Neural cell (in vitro differentiated cells): ENCODE measurements at regions not wholly inside any gene's neighbourhood (a gene's known extent, or its start where the extent isn't known, plus 50 kb on each side); places are given as distances from the start of the nearest gene placed in this dataset.

Experiments
- H2AFZ ChIP-seq: fragments of 200-600, 300-800 bp; sonication (generic), shearing (Covaris generic); 2 replicates; pipeline ENCODE4 v1.6.0; 2014; ENCODE audit warnings: low read depth, mild to moderate bottlenecking, antibody characterized with exemption, low read length, moderate library complexity
- H3F3A ChIP-seq: fragments of 200-600 bp; shearing (Covaris generic); 2 replicates; pipeline ENCODE4 v1.6.1; 2016; ENCODE audit warnings: mild to moderate bottlenecking, moderate library complexity, mixed read lengths, antibody characterized with exemption, low read length; ENCODE audit not compliant: insufficient read depth, poor library complexity, severe bottlenecking
- H3K27ac ChIP-seq: fragments of 200-600, 300-800 bp; sonication (generic), shearing (Covaris generic); 2 replicates; pipeline ENCODE4 v1.5.1; 2014; ENCODE audit warnings: mild to moderate bottlenecking, low read length, moderate library complexity
- H3K27me3 ChIP-seq: fragments of 300-800, 200-600 bp; sonication (generic), shearing (Covaris generic); 2 replicates; pipeline ENCODE4 v1.6.0; 2014; ENCODE audit warnings: mild to moderate bottlenecking, low read depth, low read length, moderate library complexity; ENCODE audit not compliant: insufficient read depth
- H3K36me3 ChIP-seq: fragments of 300-800, 200-600 bp; sonication (generic), shearing (Covaris generic); 2 replicates; pipeline ENCODE4 v1.5.1; 2014; ENCODE audit warnings: mild to moderate bottlenecking, antibody characterized with exemption, low read length, moderate library complexity; ENCODE audit not compliant: insufficient read depth
- H3K4me2 ChIP-seq: fragments of 300-800, 200-600 bp; sonication (generic), shearing (Covaris generic); 2 replicates; pipeline ENCODE4 v1.6.0; 2014; ENCODE audit warnings: mild to moderate bottlenecking, low read length
- H3K4me3 ChIP-seq: fragments of 300-800, 200-600 bp; sonication (generic), shearing (Covaris generic); 2 replicates; pipeline ENCODE4 v1.5.1; 2014; ENCODE audit warnings: mild to moderate bottlenecking, low read length, moderate library complexity
- H3K79me2 ChIP-seq: fragments of 200-600 bp; shearing (Covaris generic); replicated peaks from 2 replicates; pipeline ENCODE4 v1.6.0; 2014; ENCODE audit warnings: mild to moderate bottlenecking, low read length, moderate library complexity; ENCODE audit not compliant: insufficient read depth
- H3K9ac ChIP-seq: fragments of 300-800, 200-600 bp; sonication (generic), shearing (Covaris generic); 2 replicates; pipeline ENCODE4 v1.6.1; 2016; ENCODE audit warnings: mild to moderate bottlenecking, low read length, mixed read lengths
- H3K9me2 ChIP-seq: fragments of 200-600 bp; shearing (Covaris generic); 2 replicates; pipeline ENCODE4 v1.6.1; 2016; ENCODE audit warnings: mild to moderate bottlenecking, low read length, mixed read lengths; ENCODE audit not compliant: insufficient read depth
- H3K9me3 ChIP-seq: fragments of 200-600, 300-800 bp; sonication (generic), shearing (Covaris generic); 2 replicates; pipeline ENCODE4 v1.6.1; 2016; ENCODE audit warnings: mild to moderate bottlenecking, mixed run types, low read length, moderate library complexity, mixed read lengths
- H4K20me1 ChIP-seq: fragments of 200-600 bp; shearing (Covaris generic); 2 replicates; pipeline ENCODE4 v1.6.1; 2016; ENCODE audit warnings: mild to moderate bottlenecking, mixed run types; ENCODE audit not compliant: insufficient read depth
- EP300 ChIP-seq: fragments of 450-650 bp; conservative IDR thresholded peaks from 2 replicates; pipeline ENCODE4 v1.6.1; 2014; ENCODE audit warnings: antibody characterized with exemption, mild to moderate bottlenecking, moderate library complexity; ENCODE audit not compliant: poor library complexity, severe bottlenecking
- EZH2 ChIP-seq: fragments of 200-600, 300-800 bp; shearing (Covaris generic), sonication (generic); IDR thresholded peaks from 2 replicates; pipeline ENCODE4 v1.6.1; 2014; ENCODE audit warnings: antibody characterized with exemption, low read length, borderline replicate concordance, mild to moderate bottlenecking; ENCODE audit not compliant: insufficient read depth, poor library complexity, severe bottlenecking
- MXI1 ChIP-seq: fragments of 450-650 bp; conservative IDR thresholded peaks from 2 replicates; pipeline ENCODE4 v1.6.1; 2014; ENCODE audit warnings: antibody characterized with exemption, mild to moderate bottlenecking; ENCODE audit not compliant: poor library complexity, severe bottlenecking
- POLR2AphosphoS5 ChIP-seq: IDR thresholded peaks from 2 replicates; pipeline ENCODE4 v1.6.1; 2012
- RAD21 ChIP-seq: fragments of 450-650 bp; conservative IDR thresholded peaks from 2 replicates; pipeline ENCODE4 v1.6.1; 2014; ENCODE audit warnings: antibody characterized with exemption, mild to moderate bottlenecking, moderate library complexity
- SMC3 ChIP-seq: fragments of 450-650 bp; conservative IDR thresholded peaks from 2 replicates; pipeline ENCODE4 v1.6.1; 2014; ENCODE audit warnings: antibody characterized with exemption, mild to moderate bottlenecking, moderate library complexity; ENCODE audit not compliant: poor library complexity
- TAF1 ChIP-seq: IDR thresholded peaks from 2 replicates; pipeline ENCODE4 v1.6.1; 2012; ENCODE audit warnings: low read depth
- TF ChIP-seq, protein P1 (sequence below): IDR thresholded peaks from 2 replicates; pipeline ENCODE4 v1.6.1; 2012; ENCODE audit warnings: borderline replicate concordance
- TF ChIP-seq, protein P2 (sequence below): fragments of 450-650 bp; IDR thresholded peaks from 2 replicates; pipeline ENCODE4 v1.5.1; 2014; ENCODE audit warnings: antibody characterized with exemption, mild to moderate bottlenecking, moderate library complexity; ENCODE audit not compliant: poor library complexity, severe bottlenecking

DNA sequence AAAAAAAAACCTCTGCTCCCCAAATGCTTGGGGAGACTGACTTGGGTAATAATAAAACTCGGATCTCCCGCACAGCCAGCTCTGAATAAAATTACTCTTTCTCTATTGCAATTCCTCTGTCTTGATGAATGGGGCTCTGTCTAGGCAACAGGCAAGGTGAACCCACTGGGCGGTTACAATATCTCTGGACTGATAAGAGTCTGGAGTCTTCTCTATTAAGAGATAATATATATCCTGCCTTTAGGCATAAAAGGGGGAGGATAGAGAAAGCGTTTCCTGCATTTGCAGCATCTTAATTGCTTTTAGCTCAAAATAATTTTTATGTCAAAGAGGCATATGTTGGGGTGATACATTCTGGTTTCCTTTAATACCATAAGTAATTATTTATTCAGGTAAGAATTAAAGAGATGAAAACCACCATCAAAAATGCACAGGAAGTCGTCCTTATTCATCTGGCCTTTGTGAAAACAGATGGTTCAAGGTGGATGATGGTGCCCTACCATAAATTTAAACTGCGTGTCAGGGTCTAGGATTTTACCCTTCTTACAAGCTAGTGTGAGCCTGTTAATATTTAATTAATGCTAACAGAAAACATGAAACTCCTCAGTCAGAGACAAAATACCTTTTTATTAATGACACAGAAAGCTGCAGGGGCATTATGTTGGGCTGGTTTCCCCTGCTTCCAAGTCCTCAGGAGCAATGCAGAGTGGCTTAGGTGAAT, 736.8 kb downstream of the SOCS6 start:
- Histone ChIP-seq H3K27me3 (no peaks in the 10 kb centered on the region), H3K9me3 (no peaks in the 10 kb centered on the region), H3K4me3 (no peak overlapping the region), H2AFZ (no peak overlapping the region), H3K27ac (no peak overlapping the region), H3F3A (no peaks in the 10 kb centered on the region), H3K79me2 (no peaks in the 10 kb centered on the region), H3K4me2 (no peak overlapping the region), H4K20me1 (no peaks in the 10 kb centered on the region), H3K9ac (no peak overlapping the region), H3K9me2 (no peaks in the 10 kb centered on the region), H3K36me3 (no peaks in the 10 kb centered on the region)
- TF ChIP-seq TAF1 (no peak), POLR2AphosphoS5 (no peak), MXI1 (no peak), EZH2 (no peak), SMC3 (no peak), EP300 (no peak), RAD21 (no peak)
- TF ChIP-seq, protein P1, sequence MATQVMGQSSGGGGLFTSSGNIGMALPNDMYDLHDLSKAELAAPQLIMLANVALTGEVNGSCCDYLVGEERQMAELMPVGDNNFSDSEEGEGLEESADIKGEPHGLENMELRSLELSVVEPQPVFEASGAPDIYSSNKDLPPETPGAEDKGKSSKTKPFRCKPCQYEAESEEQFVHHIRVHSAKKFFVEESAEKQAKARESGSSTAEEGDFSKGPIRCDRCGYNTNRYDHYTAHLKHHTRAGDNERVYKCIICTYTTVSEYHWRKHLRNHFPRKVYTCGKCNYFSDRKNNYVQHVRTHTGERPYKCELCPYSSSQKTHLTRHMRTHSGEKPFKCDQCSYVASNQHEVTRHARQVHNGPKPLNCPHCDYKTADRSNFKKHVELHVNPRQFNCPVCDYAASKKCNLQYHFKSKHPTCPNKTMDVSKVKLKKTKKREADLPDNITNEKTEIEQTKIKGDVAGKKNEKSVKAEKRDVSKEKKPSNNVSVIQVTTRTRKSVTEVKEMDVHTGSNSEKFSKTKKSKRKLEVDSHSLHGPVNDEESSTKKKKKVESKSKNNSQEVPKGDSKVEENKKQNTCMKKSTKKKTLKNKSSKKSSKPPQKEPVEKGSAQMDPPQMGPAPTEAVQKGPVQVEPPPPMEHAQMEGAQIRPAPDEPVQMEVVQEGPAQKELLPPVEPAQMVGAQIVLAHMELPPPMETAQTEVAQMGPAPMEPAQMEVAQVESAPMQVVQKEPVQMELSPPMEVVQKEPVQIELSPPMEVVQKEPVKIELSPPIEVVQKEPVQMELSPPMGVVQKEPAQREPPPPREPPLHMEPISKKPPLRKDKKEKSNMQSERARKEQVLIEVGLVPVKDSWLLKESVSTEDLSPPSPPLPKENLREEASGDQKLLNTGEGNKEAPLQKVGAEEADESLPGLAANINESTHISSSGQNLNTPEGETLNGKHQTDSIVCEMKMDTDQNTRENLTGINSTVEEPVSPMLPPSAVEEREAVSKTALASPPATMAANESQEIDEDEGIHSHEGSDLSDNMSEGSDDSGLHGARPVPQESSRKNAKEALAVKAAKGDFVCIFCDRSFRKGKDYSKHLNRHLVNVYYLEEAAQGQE = no peak
- TF ChIP-seq, protein P2, sequence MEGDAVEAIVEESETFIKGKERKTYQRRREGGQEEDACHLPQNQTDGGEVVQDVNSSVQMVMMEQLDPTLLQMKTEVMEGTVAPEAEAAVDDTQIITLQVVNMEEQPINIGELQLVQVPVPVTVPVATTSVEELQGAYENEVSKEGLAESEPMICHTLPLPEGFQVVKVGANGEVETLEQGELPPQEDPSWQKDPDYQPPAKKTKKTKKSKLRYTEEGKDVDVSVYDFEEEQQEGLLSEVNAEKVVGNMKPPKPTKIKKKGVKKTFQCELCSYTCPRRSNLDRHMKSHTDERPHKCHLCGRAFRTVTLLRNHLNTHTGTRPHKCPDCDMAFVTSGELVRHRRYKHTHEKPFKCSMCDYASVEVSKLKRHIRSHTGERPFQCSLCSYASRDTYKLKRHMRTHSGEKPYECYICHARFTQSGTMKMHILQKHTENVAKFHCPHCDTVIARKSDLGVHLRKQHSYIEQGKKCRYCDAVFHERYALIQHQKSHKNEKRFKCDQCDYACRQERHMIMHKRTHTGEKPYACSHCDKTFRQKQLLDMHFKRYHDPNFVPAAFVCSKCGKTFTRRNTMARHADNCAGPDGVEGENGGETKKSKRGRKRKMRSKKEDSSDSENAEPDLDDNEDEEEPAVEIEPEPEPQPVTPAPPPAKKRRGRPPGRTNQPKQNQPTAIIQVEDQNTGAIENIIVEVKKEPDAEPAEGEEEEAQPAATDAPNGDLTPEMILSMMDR = no peak

DNA sequence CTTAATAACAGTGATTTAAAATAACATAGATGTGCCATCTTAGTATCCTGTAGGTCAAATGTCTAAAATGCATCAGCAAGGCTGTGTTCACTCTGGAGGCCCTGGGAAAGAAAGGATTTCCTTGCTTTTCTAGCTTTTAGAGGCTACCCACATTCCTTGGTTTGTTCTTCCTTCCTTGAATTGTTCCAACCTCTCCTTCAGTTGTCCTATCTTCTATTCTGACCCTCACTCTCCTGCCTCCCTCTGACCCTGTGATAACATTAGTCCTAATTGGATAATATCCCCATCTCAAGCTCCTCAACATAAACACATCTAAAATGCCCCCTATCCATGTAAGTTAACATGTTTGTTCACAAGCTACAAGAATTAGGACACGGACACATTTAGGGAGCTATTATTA, 733.5 kb downstream of the SOCS6 start:
- Histone ChIP-seq H3K9me2 (no peaks in the 10 kb centered on the region), H3K9me3 (no peaks in the 10 kb centered on the region)
- TF ChIP-seq SMC3 (no peak), RAD21 (no peak), MXI1 (no peak), EZH2 (no peak), POLR2AphosphoS5 (no peak)
- TF ChIP-seq, protein P1 = no peak

More for the DNA sequence above, 733.5 kb downstream of the SOCS6 start:
- Histone ChIP-seq H3F3A (no peaks in the 10 kb centered on the region), H3K36me3 (no peaks in the 10 kb centered on the region), H3K9ac (no peak overlapping the region), H3K27me3 (no peaks in the 10 kb centered on the region), H3K79me2 (no peaks in the 10 kb centered on the region), H2AFZ (no peak overlapping the region), H4K20me1 (no peaks in the 10 kb centered on the region), H3K27ac (no peak overlapping the region), H3K4me3 (no peak overlapping the region), H3K4me2 (no peak overlapping the region)
